NB4 (cell line): ENCODE measurements at regions not wholly inside any gene's neighbourhood (a gene's known extent, or its start where the extent isn't known, plus 50 kb on each side); places are given as distances from the start of the nearest gene placed in this dataset.

Experiments used
- CTCF ChIP-seq: IDR thresholded peaks from one replicate; pipeline ENCODE4 v1.5.1; 2012; ENCODE audit warnings: low read depth, low read length
- POLR2A ChIP-seq: IDR thresholded peaks from 2 replicates; pipeline ENCODE4 v1.6.1; 2011; ENCODE audit warnings: mild to moderate bottlenecking; ENCODE audit not compliant: insufficient read length; ENCODE audit errors: extremely low read depth

- TF ChIP-seq CTCF (no peak), POLR2A (no peak)
These were observed 118.4 kb upstream of the TPRG1 start for GRCh38 chr3:189053322-189053721.
